HG02870 (cell line): ENCODE measurements at regions not wholly inside any gene's neighbourhood (a gene's known extent, or its start where the extent isn't known, plus 50 kb on each side); places are given as distances from the start of the nearest gene placed in this dataset.
A peak's percentile ranks its signal among the peaks of the same experiment; 100 is the strongest.

Experiments
- ATAC-seq: cut with Tn5 transposase; IDR thresholded peaks from one replicate; pipeline ENCODE4 v1.9.1; 2021; ENCODE audit warnings: mild to moderate bottlenecking, moderate library complexity; ENCODE audit not compliant: unreplicated experiment

- ATAC-seq, result no peak
Measured at GRCh38 chr2:3138621-3139020, 239.0 kb downstream of the EIPR1 start.

- no peak for ATAC-seq
Measured at GRCh38 chr2:3137651-3138300, 239.8 kb downstream of the EIPR1 start.

GRCh38 chr2:3135676-3136075 is 241.9 kb downstream of the EIPR1 start:
- ATAC-seq, result no peak

- no peak for ATAC-seq
Measured at GRCh38 chr2:3134026-3134571, 243.5 kb downstream of the EIPR1 start.

- ATAC-seq, result no peak
Measured at GRCh38 chr2:3132966-3133365, 244.7 kb downstream of the EIPR1 start.

- no peak for ATAC-seq
Measured at GRCh38 chr2:3132466-3132865, 245.2 kb downstream of the EIPR1 start.

GRCh38 chr2:3131636-3132326 is 245.8 kb downstream of the EIPR1 start:
- no peak for ATAC-seq

- ATAC-seq, result no peak
Measured at GRCh38 chr2:3130889-3131635, 246.6 kb downstream of the EIPR1 start.

GRCh38 chr2:3130444-3130843 is 247.2 kb downstream of the EIPR1 start:
- ATAC-seq, result no peak

GRCh38 chr2:3129867-3130266 is 247.8 kb downstream of the EIPR1 start:
- no peak for ATAC-seq

- ATAC-seq, result no peak
Measured at GRCh38 chr2:3128786-3129185, 248.8 kb downstream of the EIPR1 start.

- no peak for ATAC-seq
Measured at GRCh38 chr2:3127710-3128109, 249.9 kb downstream of the EIPR1 start.

GRCh38 chr2:3126911-3127621 is 250.6 kb downstream of the EIPR1 start:
- ATAC-seq, result peak; percentile 63

- ATAC-seq, result no peak
Measured at GRCh38 chr2:3126171-3126910, 251.3 kb downstream of the EIPR1 start.

- no peak for ATAC-seq
Measured at GRCh38 chr2:3125761-3126130, 251.9 kb downstream of the EIPR1 start.

- no peak for ATAC-seq
Measured at GRCh38 chr2:3125001-3125760, 252.4 kb downstream of the EIPR1 start.

- ATAC-seq, result no peak
Measured at GRCh38 chr2:3122525-3122924, 255.1 kb downstream of the EIPR1 start.

GRCh38 chr2:3121601-3122000 is 256.0 kb downstream of the EIPR1 start:
- ATAC-seq, result no peak

- ATAC-seq, result no peak
Measured at GRCh38 chr2:3117650-3118216, 259.9 kb downstream of the EIPR1 start.
